Lung (tissue), 11 donors: ENCODE measurements at regions not wholly inside any gene's neighbourhood (a gene's known extent, or its start where the extent isn't known, plus 50 kb on each side); places are given as distances from the start of the nearest gene placed in this dataset.

Experiments
- ATAC-seq: fragments of 200-7000 bp; cut with Tn5 transposase; one replicate; pipeline ENCODE4 v1.9.1; 2020; ENCODE audit warnings: moderate number of reproducible peaks; ENCODE audit not compliant: insufficient read depth, low FRiP score
- DNase-seq, 3 donors: peaks; one replicate each; pipeline ENCODE4 v3.0.0-alpha.2; 2013 to 2017
- H3K27ac ChIP-seq, 2 donors: one replicate each; pipeline ENCODE4 v1.5.1; 2013; ENCODE audit warnings: mild to moderate bottlenecking in 2 of 2, moderate library complexity in 2 of 2, control low read depth in 1 of 2, inconsistent platforms in 1 of 2, low read depth in 1 of 2, low read length in 1 of 2
- H3K27me3 ChIP-seq, 3 donors: one replicate each; pipeline ENCODE4 v1.5.1; 2013; ENCODE audit warnings: low read length in 2 of 3; ENCODE audit not compliant: control insufficient read depth in 3 of 3, insufficient read depth in 3 of 3
- H3K36me3 ChIP-seq, 4 donors: one replicate each; pipeline ENCODE4 v1.5.1; 2013; ENCODE audit warnings: low read length in 4 of 4, mild to moderate bottlenecking in 1 of 4, moderate library complexity in 1 of 4; ENCODE audit not compliant: control insufficient read depth in 4 of 4, insufficient read depth in 4 of 4
- H3K4me1 ChIP-seq, 5 donors: one replicate each; pipeline ENCODE4 v1.5.1; 2013; ENCODE audit warnings: low read length in 5 of 5, mild to moderate bottlenecking in 2 of 5, moderate library complexity in 1 of 5; ENCODE audit not compliant: control insufficient read depth in 5 of 5, insufficient read depth in 5 of 5
- H3K4me3 ChIP-seq: one replicate; pipeline ENCODE4 v1.5.1; 2013; ENCODE audit warnings: mild to moderate bottlenecking, control low read depth, moderate library complexity
- H3K9ac ChIP-seq, 2 donors: one replicate each; pipeline ENCODE4 v1.5.1; 2013; ENCODE audit warnings: low read length in 2 of 2, control low read depth in 1 of 2; ENCODE audit not compliant: insufficient read depth in 1 of 2
- H3K9me3 ChIP-seq, 4 donors: one replicate each; pipeline ENCODE4 v1.5.1; 2013; ENCODE audit warnings: low read length in 3 of 4, mild to moderate bottlenecking in 1 of 4, moderate library complexity in 1 of 4; ENCODE audit not compliant: control insufficient read depth in 4 of 4, insufficient read depth in 3 of 4
- WGBS, 2 donors: extraction: QIAGEN DNeasy Blood & Tissue Kit; methylation state at CpG; one replicate each; pipeline ENCODE4 v1.1.7; 2013; 5-methylcytosine and 5-hydroxymethylcytosine counted together
- TF ChIP-seq, protein P1 (sequence below): IDR thresholded peaks from 2 replicates; pipeline ENCODE4 v1.5.1; 2012; ENCODE audit warnings: mild to moderate bottlenecking; ENCODE audit errors: control extremely low read depth, extremely low read depth
- donor health status: control.
- donor health status: control.
- donor health status: Bipolar disorder and iron deficiency.
- donor health status: healthy.
- donor health status: DM: yes; HTN: yes; CAD: no.

DNA sequence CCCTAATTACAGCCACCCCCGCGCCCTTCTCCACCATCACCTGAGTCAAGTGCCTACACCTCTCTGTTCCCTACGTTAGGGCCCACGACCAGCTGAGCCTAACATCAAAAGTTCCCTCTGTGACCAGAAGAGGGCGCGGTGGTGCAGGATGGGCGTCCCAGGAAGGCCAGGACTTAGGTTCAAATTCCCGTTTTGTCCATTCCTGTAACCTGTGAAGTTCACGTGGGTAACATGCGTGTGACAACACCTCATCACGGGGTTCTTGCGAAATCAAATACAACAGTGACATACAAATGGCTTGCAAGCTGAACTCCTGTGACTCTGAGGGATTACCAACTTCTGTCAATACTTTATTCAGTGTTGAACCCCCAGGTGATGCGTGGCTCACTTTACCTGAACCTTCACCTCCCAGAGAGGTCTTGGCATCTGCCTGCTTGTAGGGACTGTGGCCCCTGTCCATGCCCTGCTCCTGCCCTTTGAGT is 207.9 kb downstream of the ARL4C start:
- H3K9me3 ChIP-seq = no peaks in the 10 kb centered on the region
- ATAC-seq = peak; percentile 51
- WGBS, 2 donors = 31 to 34% methylated on average over 13 of the region's 13 CpGs
- no peaks in the 10 kb centered on the region for H3K27me3 ChIP-seq
- peak overlapping the region in 1 of 2 donors; percentile 62 for H3K27ac ChIP-seq
- H3K4me1 ChIP-seq = peaks cover 0 to 10% (median 0%) of the 10 kb centered on the region in 5 donors
- no peak overlapping the region for H3K4me3 ChIP-seq
- H3K9ac ChIP-seq = no peak overlapping the region
- TF ChIP-seq, protein P1, sequence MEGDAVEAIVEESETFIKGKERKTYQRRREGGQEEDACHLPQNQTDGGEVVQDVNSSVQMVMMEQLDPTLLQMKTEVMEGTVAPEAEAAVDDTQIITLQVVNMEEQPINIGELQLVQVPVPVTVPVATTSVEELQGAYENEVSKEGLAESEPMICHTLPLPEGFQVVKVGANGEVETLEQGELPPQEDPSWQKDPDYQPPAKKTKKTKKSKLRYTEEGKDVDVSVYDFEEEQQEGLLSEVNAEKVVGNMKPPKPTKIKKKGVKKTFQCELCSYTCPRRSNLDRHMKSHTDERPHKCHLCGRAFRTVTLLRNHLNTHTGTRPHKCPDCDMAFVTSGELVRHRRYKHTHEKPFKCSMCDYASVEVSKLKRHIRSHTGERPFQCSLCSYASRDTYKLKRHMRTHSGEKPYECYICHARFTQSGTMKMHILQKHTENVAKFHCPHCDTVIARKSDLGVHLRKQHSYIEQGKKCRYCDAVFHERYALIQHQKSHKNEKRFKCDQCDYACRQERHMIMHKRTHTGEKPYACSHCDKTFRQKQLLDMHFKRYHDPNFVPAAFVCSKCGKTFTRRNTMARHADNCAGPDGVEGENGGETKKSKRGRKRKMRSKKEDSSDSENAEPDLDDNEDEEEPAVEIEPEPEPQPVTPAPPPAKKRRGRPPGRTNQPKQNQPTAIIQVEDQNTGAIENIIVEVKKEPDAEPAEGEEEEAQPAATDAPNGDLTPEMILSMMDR = peak; percentile 86
- DNase-seq = peak; percentile 59 to 64 (median 62)
- H3K36me3 ChIP-seq = no peaks in the 10 kb centered on the region

DNA sequence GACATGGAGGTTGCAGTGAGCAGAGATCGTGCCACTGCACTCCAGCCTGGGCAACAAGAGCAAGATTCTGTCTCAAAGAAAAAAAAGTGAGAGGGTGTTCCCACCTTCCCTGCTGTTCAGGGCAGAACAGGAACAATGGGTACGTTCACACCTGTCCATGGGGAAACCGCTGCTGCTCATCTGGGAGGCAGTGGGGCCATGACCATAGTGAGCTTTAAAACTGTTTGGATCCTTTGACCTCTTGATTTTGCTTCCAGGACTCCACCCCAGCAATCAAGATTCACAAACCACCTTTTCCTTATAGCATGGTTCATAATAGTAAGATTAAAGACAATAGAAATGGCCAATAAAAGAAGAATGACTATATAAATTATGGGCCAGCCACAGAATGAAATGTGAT is 209.2 kb downstream of the ARL4C start:
- Histone ChIP-seq H3K9ac (no peak overlapping the region), H3K27me3 (no peaks in the 10 kb centered on the region), H3K4me1 (peaks cover 0 to 9% (median 0%) of the 10 kb centered on the region in 5 donors), H3K36me3 (no peaks in the 10 kb centered on the region), H3K9me3 (no peaks in the 10 kb centered on the region), H3K27ac (no peak overlapping the region), H3K4me3 (no peak overlapping the region)
- DNase-seq = no peak
- TF ChIP-seq, protein P1 = no peak
- 97% methylated on average over 3 of the region's 3 CpGs for WGBS, 2 donors
- no peak for ATAC-seq

DNA sequence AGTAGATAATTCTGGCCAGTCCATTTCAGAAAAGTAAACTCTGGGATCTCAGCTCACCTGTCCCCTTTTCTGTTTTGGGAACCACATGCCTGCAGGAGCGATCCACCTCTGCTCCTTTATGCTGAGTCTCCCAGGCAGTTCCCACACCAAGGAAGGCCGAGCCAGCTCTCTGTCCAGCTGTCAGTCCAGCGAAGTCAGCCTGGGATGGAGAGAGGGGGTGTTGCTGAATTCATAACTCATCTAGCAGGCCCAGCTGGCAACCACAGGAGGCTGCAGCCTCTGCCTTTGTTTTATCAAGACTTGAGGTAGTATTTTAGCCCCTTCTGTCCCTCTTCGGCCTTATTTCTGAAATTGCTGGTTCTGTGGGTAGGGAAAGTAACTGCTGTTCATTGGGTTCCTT is 209.9 kb downstream of the ARL4C start:
- Histone ChIP-seq H3K9me3 (no peaks in the 10 kb centered on the region), H3K27ac (no peak overlapping the region), H3K27me3 (no peaks in the 10 kb centered on the region), H3K36me3 (no peaks in the 10 kb centered on the region), H3K4me3 (no peak overlapping the region), H3K9ac (no peak overlapping the region), H3K4me1 (peaks cover 0 to 9% (median 0%) of the 10 kb centered on the region in 5 donors)
- 90 to 94% methylated on average over 4 of the region's 4 CpGs for WGBS, 2 donors
- ATAC-seq (no peak), DNase-seq (no peak)
- TF ChIP-seq, protein P1 = no peak

DNA sequence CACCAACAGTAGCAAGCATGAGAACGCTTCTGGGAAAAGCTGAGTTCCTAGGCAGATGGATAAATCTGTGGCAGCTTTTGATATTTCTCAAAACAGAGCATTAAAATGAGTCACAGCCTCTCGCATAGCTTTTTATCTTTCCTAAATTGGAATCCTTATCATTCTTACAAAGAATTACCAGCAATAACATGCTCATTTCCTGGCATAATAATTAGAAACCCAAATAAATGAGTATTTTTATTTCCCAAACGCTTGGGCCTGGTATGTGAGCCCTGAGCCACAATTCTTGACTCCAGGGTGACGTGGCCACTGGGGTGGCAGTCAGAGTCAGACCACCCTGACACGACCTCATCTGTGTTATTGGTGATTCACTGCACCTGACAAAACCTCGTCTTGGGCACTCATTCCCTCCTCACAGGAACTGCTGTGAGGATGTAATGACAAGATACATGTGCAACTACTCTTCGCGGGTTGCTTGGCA is 210.7 kb downstream of the ARL4C start:
- Histone ChIP-seq H3K4me3 (no peak overlapping the region), H3K4me1 (peaks cover 0 to 8% (median 0%) of the 10 kb centered on the region in 5 donors), H3K9ac (no peak overlapping the region), H3K36me3 (no peaks in the 10 kb centered on the region), H3K27ac (no peak overlapping the region), H3K27me3 (no peaks in the 10 kb centered on the region), H3K9me3 (no peaks in the 10 kb centered on the region)
- TF ChIP-seq, protein P1 = no peak
- WGBS, 2 donors = 80 to 82% methylated on average over 8 of the region's 8 CpGs
- DNase-seq (peak in 1 of 3 donors; percentile 16), ATAC-seq (no peak)
